HS-5 (cell line): ENCODE measurements at regions not wholly inside any gene's neighbourhood (a gene's known extent, or its start where the extent isn't known, plus 50 kb on each side); places are given as distances from the start of the nearest gene placed in this dataset.

Experiments used
- DNase-seq: peaks from one replicate; pipeline ENCODE4 v3.0.0-alpha.2; 2012; ENCODE audit warnings: low read depth

GRCh38 chr15:93314245-93314644 lies 225.2 kb upstream of the RGMA start:
- DNase-seq = no peak

GRCh38 chr15:93312891-93313486 lies 224.0 kb upstream of the RGMA start:
- DNase-seq = no peak

- no peak for DNase-seq
These were observed 222.6 kb upstream of the RGMA start for GRCh38 chr15:93311620-93312019.

GRCh38 chr15:93308026-93308690 lies 219.1 kb upstream of the RGMA start:
- no peak for DNase-seq

GRCh38 chr15:93307513-93307912 lies 218.5 kb upstream of the RGMA start:
- DNase-seq = no peak

- DNase-seq = no peak
These were observed 216.3 kb upstream of the RGMA start for GRCh38 chr15:93305306-93305705.

GRCh38 chr15:93302080-93302765 lies 213.2 kb upstream of the RGMA start:
- DNase-seq = no peak

- DNase-seq = no peak
These were observed 211.8 kb upstream of the RGMA start for GRCh38 chr15:93300796-93301195.

GRCh38 chr15:93299675-93300074 lies 210.7 kb upstream of the RGMA start:
- DNase-seq = no peak

- no peak for DNase-seq
These were observed 209.9 kb upstream of the RGMA start for GRCh38 chr15:93298901-93299300.

GRCh38 chr15:93296759-93297500 lies 207.9 kb upstream of the RGMA start:
- DNase-seq = no peak

- no peak for DNase-seq
These were observed 205.9 kb upstream of the RGMA start for GRCh38 chr15:93294896-93295295.

GRCh38 chr15:93294066-93294465 lies 205.1 kb upstream of the RGMA start:
- no peak for DNase-seq

GRCh38 chr15:93291380-93291779 lies 202.4 kb upstream of the RGMA start:
- no peak for DNase-seq

GRCh38 chr15:93290618-93290946 lies 201.6 kb upstream of the RGMA start:
- DNase-seq = no peak

- no peak for DNase-seq
These were observed 201.1 kb upstream of the RGMA start for GRCh38 chr15:93289941-93290617.

GRCh38 chr15:93288728-93289294 lies 199.8 kb upstream of the RGMA start:
- no peak for DNase-seq

- DNase-seq = no peak
These were observed 197.4 kb upstream of the RGMA start for GRCh38 chr15:93286446-93286845.

- DNase-seq = no peak
These were observed 194.8 kb upstream of the RGMA start for GRCh38 chr15:93283854-93284253.

GRCh38 chr15:93282808-93283207 lies 193.8 kb upstream of the RGMA start:
- no peak for DNase-seq

- no peak for DNase-seq
These were observed 189.8 kb upstream of the RGMA start for GRCh38 chr15:93278783-93279182.

- DNase-seq = no peak
These were observed 189.0 kb upstream of the RGMA start for GRCh38 chr15:93278006-93278405.
